HK-2 (cell line): ENCODE measurements at regions not wholly inside any gene's neighbourhood (a gene's known extent, or its start where the extent isn't known, plus 50 kb on each side); places are given as distances from the start of the nearest gene placed in this dataset.
"Not testable (repeated sequence)": the region's sequence is repeated elsewhere in the genome, so short reads cannot be mapped to it uniquely, and the experiment has no call there.

Experiments
- DNase-seq: peaks from one replicate; pipeline ENCODE4 v3.0.0-alpha.2; 2018; ENCODE audit not compliant: unreplicated experiment

GRCh38 chr17:70920416-70920815, 751.1 kb downstream of the KCNJ2 start:
- DNase-seq, result no peak

- no peak for DNase-seq
These were observed 752.9 kb downstream of the KCNJ2 start for GRCh38 chr17:70922268-70922667.

GRCh38 chr17:70924776-70925175, 755.4 kb downstream of the KCNJ2 start:
- DNase-seq, result no peak

GRCh38 chr17:70929226-70929625, 759.9 kb downstream of the KCNJ2 start:
- no peak for DNase-seq

GRCh38 chr17:70934231-70934630, 764.9 kb downstream of the KCNJ2 start:
- DNase-seq, result no peak

- DNase-seq, result no peak
These were observed 765.5 kb downstream of the KCNJ2 start for GRCh38 chr17:70934835-70935234.

- DNase-seq, result no peak
These were observed 767.4 kb downstream of the KCNJ2 start for GRCh38 chr17:70936724-70937123.

- no peak for DNase-seq
These were observed 769.0 kb downstream of the KCNJ2 start for GRCh38 chr17:70938336-70938735.

GRCh38 chr17:70945386-70945785, 776.1 kb downstream of the KCNJ2 start:
- DNase-seq, result no peak

GRCh38 chr17:70947215-70947614, 777.9 kb downstream of the KCNJ2 start:
- no peak for DNase-seq

GRCh38 chr17:70947636-70948565, 778.6 kb downstream of the KCNJ2 start:
- no peak for DNase-seq

GRCh38 chr17:70953140-70953539, 783.8 kb downstream of the KCNJ2 start:
- DNase-seq, result not testable (repeated sequence)

- no peak for DNase-seq
These were observed 786.1 kb downstream of the KCNJ2 start for GRCh38 chr17:70955441-70955840.

GRCh38 chr17:70956726-70957125, 787.4 kb downstream of the KCNJ2 start:
- DNase-seq, result no peak

- no peak for DNase-seq
These were observed 792.0 kb downstream of the KCNJ2 start for GRCh38 chr17:70961341-70961740.

- no peak for DNase-seq
These were observed 799.0 kb downstream of the KCNJ2 start for GRCh38 chr17:70968302-70968701.

GRCh38 chr17:70969521-70970034, 800.2 kb downstream of the KCNJ2 start:
- DNase-seq, result no peak

- DNase-seq, result no peak
These were observed 807.1 kb downstream of the KCNJ2 start for GRCh38 chr17:70976447-70976846.

- DNase-seq, result no peak
These were observed 815.5 kb downstream of the KCNJ2 start for GRCh38 chr17:70984873-70985272.

- no peak for DNase-seq
These were observed 818.6 kb downstream of the KCNJ2 start for GRCh38 chr17:70987867-70988340.

GRCh38 chr17:70988622-70989021, 819.3 kb downstream of the KCNJ2 start:
- no peak for DNase-seq

- DNase-seq, result no peak
These were observed 819.9 kb downstream of the KCNJ2 start for GRCh38 chr17:70989280-70989679.

GRCh38 chr17:70994194-70994593, 824.9 kb downstream of the KCNJ2 start:
- DNase-seq, result no peak
